ENCODE measurements at regions not wholly inside any gene's neighbourhood (a gene's known extent, or its start where the extent isn't known, plus 50 kb on each side); places are given as distances from the start of the nearest gene placed in this dataset.
"Not testable (repeated sequence)": the region's sequence is repeated elsewhere in the genome, so short reads cannot be mapped to it uniquely, and the experiment has no call there.

DNA sequence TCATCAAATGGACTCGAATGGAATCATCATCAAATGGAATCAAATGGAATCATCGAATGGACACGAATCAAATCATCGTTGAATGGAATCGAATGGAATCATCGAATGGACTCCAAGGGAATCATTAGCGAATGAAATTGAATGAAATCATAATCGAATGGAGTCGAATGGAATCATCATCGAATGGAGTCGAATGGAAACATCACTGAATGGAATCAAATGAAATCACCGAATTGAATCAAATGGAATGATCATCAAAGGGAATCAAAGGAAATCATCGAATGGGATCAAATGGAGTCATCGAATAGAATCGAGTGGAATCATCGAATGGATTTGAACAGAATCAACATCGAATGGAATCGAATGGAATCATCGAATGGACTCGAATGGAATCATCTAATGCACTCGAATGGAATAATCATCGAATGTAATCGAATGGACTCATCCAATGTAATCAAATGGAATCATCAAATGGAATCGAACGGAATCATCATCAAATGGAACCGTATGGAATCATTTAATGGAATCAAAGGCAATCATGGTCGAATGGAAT, 232.2 kb downstream of the SHCBP1 start:
- H3K79me2 ChIP-seq, H3K27me3 ChIP-seq: not testable (repeated sequence)
- WGBS (ENCODE audit: low lambda C conversion rate, missing lambda C conversion rate) = 85% methylated on average over 27 of the region's 27 CpGs

DNA sequence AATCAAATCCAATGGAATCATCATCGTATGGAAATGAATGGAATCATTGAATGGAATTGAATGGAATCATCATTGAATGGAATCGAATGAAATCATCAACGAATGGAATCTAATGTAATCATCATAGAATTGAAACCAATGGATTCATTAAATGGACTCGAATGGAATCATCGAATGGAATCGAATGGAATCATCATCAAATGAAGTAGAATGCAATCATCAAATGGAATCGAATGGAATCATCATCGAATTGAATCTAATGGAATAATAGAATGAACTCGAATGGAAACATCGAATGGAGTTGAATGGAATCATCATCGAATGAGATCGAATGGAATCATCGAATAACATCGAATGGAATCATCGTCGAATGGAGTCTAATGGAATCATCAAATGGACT, 232.8 kb downstream of the SHCBP1 start:
- Histone ChIP-seq H3K9me3 (ENCODE audit: low read depth) (peaks cover 18% of the 10 kb centered on the region), H3K9me2 (replicated peaks; ENCODE audit: insufficient read depth) (peaks cover 15% of the 10 kb centered on the region), H4K20me1 (ENCODE audit: insufficient read depth, poor library complexity, severe bottlenecking) (peaks cover 13% of the 10 kb centered on the region), H3K36me3 (replicated peaks; ENCODE audit: insufficient read depth, low read depth) (peaks cover 18% of the 10 kb centered on the region)
- not testable (repeated sequence) for H3K79me2 ChIP-seq; H3K4me2 ChIP-seq; H3K4me1 ChIP-seq (ENCODE audit: insufficient read depth); H2AFZ ChIP-seq; H3K27ac ChIP-seq; H3K27me3 ChIP-seq; DNase-seq (ENCODE audit: low spot score); H3K4me3 ChIP-seq
- whole genome bisulfite sequencing (ENCODE audit: low lambda C conversion rate, missing lambda C conversion rate) = 88% methylated on average over 16 of the region's 16 CpGs

More for the DNA sequence above, 232.2 kb downstream of the SHCBP1 start:
- peaks cover 15% of the 10 kb centered on the region for H3K9me2 ChIP-seq (replicated peaks; ENCODE audit: insufficient read depth)
- not testable (repeated sequence) for H3K27ac ChIP-seq; H3K4me2 ChIP-seq; H3K4me3 ChIP-seq; H2AFZ ChIP-seq; DNase-seq (ENCODE audit: low spot score); H3K4me1 ChIP-seq (ENCODE audit: insufficient read depth)
- peaks cover 18% of the 10 kb centered on the region for H3K9me3 ChIP-seq (ENCODE audit: low read depth)
- peaks cover 18% of the 10 kb centered on the region for H3K36me3 ChIP-seq (replicated peaks; ENCODE audit: insufficient read depth, low read depth)
- peaks cover 13% of the 10 kb centered on the region for H4K20me1 ChIP-seq (ENCODE audit: insufficient read depth, poor library complexity, severe bottlenecking)

DNA sequence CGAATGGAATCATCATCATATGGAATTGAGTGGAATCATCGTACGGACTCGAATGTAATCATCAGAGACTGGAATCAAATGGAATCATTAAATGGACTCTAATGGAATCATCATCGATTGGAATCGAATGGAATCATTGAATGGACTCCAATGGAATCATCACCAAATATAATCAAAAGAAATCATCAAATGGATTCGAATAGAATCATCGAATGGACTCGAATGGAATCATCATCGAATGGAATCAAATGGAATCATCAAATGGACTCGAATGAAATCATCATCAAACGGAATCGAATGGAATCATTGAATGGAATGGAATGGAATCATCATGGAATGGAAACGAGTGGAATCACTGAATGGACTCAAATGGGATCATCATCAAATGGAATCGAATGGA, 233.5 kb downstream of the SHCBP1 start:
- not testable (repeated sequence) for H3K27ac ChIP-seq; DNase-seq (ENCODE audit: low spot score); H3K27me3 ChIP-seq; H3K4me2 ChIP-seq; H3K79me2 ChIP-seq; H3K4me1 ChIP-seq (ENCODE audit: insufficient read depth); H2AFZ ChIP-seq
- Histone ChIP-seq H4K20me1 (ENCODE audit: insufficient read depth, poor library complexity, severe bottlenecking) (peaks cover 13% of the 10 kb centered on the region), H3K9me3 (ENCODE audit: low read depth) (peaks cover 21% of the 10 kb centered on the region), H3K4me3 (peak overlapping the region; percentile 0), H3K9me2 (replicated peaks; ENCODE audit: insufficient read depth) (peaks cover 15% of the 10 kb centered on the region), H3K36me3 (replicated peaks; ENCODE audit: insufficient read depth, low read depth) (peaks cover 18% of the 10 kb centered on the region)
- WGBS (ENCODE audit: low lambda C conversion rate, missing lambda C conversion rate) = 73% methylated on average over 15 of the region's 15 CpGs

DNA sequence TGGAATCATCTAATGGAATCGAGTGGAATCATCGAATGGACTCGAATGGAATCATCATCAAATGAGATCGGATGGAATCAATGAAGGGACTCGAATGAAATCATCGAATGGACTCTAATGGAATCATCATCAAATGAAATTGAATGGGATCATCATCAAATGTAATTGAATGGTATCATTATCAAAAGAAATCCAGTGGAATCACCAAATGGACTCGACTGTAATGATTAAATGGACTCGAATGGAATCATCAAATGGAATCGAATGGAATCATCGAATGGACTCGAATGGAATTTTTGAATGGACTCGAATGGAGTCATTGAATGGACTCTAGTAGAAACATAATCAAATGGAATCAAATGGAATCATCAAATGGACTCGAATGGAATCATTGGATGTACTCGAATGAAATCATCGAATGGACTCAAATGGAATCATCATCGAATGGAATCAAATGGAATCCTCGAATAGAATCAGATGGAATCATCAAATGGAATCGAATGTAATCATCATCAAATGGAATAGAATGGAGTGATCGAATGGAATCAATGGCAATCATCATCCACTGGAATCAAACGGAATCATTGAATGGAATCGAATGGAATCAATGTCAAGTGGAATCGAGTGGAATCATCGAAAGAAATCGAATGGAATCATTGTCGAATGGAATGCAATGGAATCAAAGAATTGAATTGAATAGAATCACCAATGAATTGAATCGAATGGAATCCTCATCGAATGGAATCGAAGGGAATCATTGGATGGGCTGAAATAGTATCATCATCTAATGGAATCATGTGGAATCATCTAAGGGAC, 234.2 kb downstream of the SHCBP1 start:
- not testable (repeated sequence) for H3K27ac ChIP-seq; H3K27me3 ChIP-seq; H3K79me2 ChIP-seq; H3K4me1 ChIP-seq (ENCODE audit: insufficient read depth); H2AFZ ChIP-seq; DNase-seq (ENCODE audit: low spot score); H3K4me2 ChIP-seq
- H3K4me3 ChIP-seq = peak overlapping the region; percentile 0
- H3K9me3 ChIP-seq (ENCODE audit: low read depth) = peaks cover 22% of the 10 kb centered on the region
- WGBS (ENCODE audit: low lambda C conversion rate, missing lambda C conversion rate) = 79% methylated on average over 28 of the region's 28 CpGs
- peaks cover 13% of the 10 kb centered on the region for H4K20me1 ChIP-seq (ENCODE audit: insufficient read depth, poor library complexity, severe bottlenecking)
- peaks cover 15% of the 10 kb centered on the region for H3K9me2 ChIP-seq (replicated peaks; ENCODE audit: insufficient read depth)
- H3K36me3 ChIP-seq (replicated peaks; ENCODE audit: insufficient read depth, low read depth) = peaks cover 18% of the 10 kb centered on the region

DNA sequence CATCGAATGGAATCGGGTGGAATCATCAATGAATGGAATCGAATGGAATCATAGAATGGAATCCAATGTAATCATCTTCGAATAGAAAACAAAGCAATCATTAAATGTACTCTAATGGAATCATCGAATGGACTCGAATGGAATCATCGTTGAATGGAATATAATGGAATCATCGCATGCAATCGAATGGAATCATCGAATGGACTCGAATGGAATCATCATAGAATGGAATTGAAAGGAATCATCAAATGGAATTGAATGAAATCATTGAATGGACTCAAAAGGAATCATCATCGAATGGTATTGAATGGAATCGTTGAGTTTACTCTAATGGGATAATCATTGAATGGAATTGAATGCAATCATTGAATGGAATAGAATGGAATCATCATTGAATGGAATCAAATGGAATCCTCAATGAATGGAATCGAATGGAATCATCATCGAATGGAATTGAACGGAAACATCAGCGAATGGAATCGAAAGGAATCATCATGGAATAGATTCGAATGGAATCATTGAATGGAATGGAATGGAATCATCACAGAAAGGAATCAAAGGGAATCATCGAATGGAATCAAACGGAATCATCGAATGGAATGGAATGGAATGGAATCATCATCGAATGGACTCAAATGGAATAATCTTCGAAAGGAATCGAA, 234.9 kb downstream of the SHCBP1 start:
- H3K79me2 ChIP-seq; H3K4me2 ChIP-seq; H3K4me1 ChIP-seq (ENCODE audit: insufficient read depth); DNase-seq (ENCODE audit: low spot score); H3K27me3 ChIP-seq; H3K4me3 ChIP-seq; H3K27ac ChIP-seq; H2AFZ ChIP-seq: not testable (repeated sequence)
- peaks cover 18% of the 10 kb centered on the region for H3K36me3 ChIP-seq (replicated peaks; ENCODE audit: insufficient read depth, low read depth)
- peaks cover 22% of the 10 kb centered on the region for H3K9me3 ChIP-seq (ENCODE audit: low read depth)
- H3K9me2 ChIP-seq (replicated peaks; ENCODE audit: insufficient read depth) = peaks cover 15% of the 10 kb centered on the region
- peaks cover 13% of the 10 kb centered on the region for H4K20me1 ChIP-seq (ENCODE audit: insufficient read depth, poor library complexity, severe bottlenecking)
- 81% methylated on average over 25 of the region's 25 CpGs for WGBS (ENCODE audit: low lambda C conversion rate, missing lambda C conversion rate)

GRCh38 chr16:46384285-46385061, 236.7 kb downstream of the SHCBP1 start:
- H3K9me2 ChIP-seq (replicated peaks; ENCODE audit: insufficient read depth) = peaks cover 11% of the 10 kb centered on the region
- not testable (repeated sequence) for H3K4me1 ChIP-seq (ENCODE audit: insufficient read depth); H3K27me3 ChIP-seq; H3K4me2 ChIP-seq; H3K79me2 ChIP-seq; H2AFZ ChIP-seq; H3K27ac ChIP-seq; H3K4me3 ChIP-seq; H4K20me1 ChIP-seq (ENCODE audit: insufficient read depth, poor library complexity, severe bottlenecking)
- peaks cover 18% of the 10 kb centered on the region for H3K9me3 ChIP-seq (ENCODE audit: low read depth)
- DNase-seq (ENCODE audit: low spot score) = peak; percentile 81
- WGBS (ENCODE audit: low lambda C conversion rate, missing lambda C conversion rate) = 78% methylated on average over 37 of the region's 37 CpGs
- peaks cover 14% of the 10 kb centered on the region for H3K36me3 ChIP-seq (replicated peaks; ENCODE audit: insufficient read depth, low read depth)

DNA sequence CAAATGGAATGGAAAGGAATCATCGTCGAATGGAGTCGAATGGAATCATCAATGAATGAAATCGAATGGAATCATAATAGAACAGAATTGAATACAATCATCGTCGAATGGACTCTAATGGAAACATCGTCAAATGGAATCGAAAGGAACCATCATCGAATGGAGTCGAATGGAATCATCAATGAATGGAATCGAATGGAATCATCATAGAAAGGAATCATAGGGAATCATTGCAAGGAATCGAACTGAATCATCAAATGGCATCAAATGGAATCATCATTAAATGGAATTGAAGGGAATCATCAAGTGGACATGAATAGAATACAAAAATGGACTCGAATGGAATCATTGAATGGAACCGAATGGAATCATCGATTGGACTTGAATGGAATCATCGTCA, 237.6 kb downstream of the SHCBP1 start:
- WGBS (ENCODE audit: low lambda C conversion rate, missing lambda C conversion rate) = 85% methylated on average over 16 of the region's 16 CpGs
- peak; percentile 21 for DNase-seq (ENCODE audit: low spot score)

GRCh38 chr16:46382791-46383541, 238.2 kb downstream of the SHCBP1 start:
- not testable (repeated sequence) for H3K4me3 ChIP-seq; H4K20me1 ChIP-seq (ENCODE audit: insufficient read depth, poor library complexity, severe bottlenecking); H3K4me1 ChIP-seq (ENCODE audit: insufficient read depth); H3K27me3 ChIP-seq; H3K4me2 ChIP-seq; H3K27ac ChIP-seq; H2AFZ ChIP-seq; H3K79me2 ChIP-seq
- peaks cover 10% of the 10 kb centered on the region for H3K9me2 ChIP-seq (replicated peaks; ENCODE audit: insufficient read depth)
- H3K36me3 ChIP-seq (replicated peaks; ENCODE audit: insufficient read depth, low read depth) = peaks cover 13% of the 10 kb centered on the region
- WGBS (ENCODE audit: low lambda C conversion rate, missing lambda C conversion rate) = 87% methylated on average over 32 of the region's 32 CpGs
- DNase-seq (ENCODE audit: low spot score) = peak; percentile 57
- peaks cover 17% of the 10 kb centered on the region for H3K9me3 ChIP-seq (ENCODE audit: low read depth)

More for the DNA sequence above, 237.6 kb downstream of the SHCBP1 start:
- Histone ChIP-seq H3K36me3 (replicated peaks; ENCODE audit: insufficient read depth, low read depth) (peaks cover 13% of the 10 kb centered on the region), H3K9me2 (replicated peaks; ENCODE audit: insufficient read depth) (peaks cover 10% of the 10 kb centered on the region), H3K9me3 (ENCODE audit: low read depth) (peaks cover 17% of the 10 kb centered on the region)
- not testable (repeated sequence) for H2AFZ ChIP-seq; H3K4me2 ChIP-seq; H3K4me1 ChIP-seq (ENCODE audit: insufficient read depth); H3K79me2 ChIP-seq; H3K27me3 ChIP-seq; H3K4me3 ChIP-seq; H4K20me1 ChIP-seq (ENCODE audit: insufficient read depth, poor library complexity, severe bottlenecking); H3K27ac ChIP-seq

Measured in hepatocyte (in vitro differentiated cells).